GM12873 (cell line): ENCODE measurements at regions not wholly inside any gene's neighbourhood (a gene's known extent, or its start where the extent isn't known, plus 50 kb on each side); places are given as distances from the start of the nearest gene placed in this dataset.

ENCODE experiments used
- CTCF ChIP-seq: IDR thresholded peaks from 2 replicates; pipeline ENCODE4 v1.5.1; 2012; ENCODE audit warnings: low read depth, mild to moderate bottlenecking, moderate library complexity, low read length, control low read depth; ENCODE audit not compliant: insufficient read depth; ENCODE audit errors: missing control alignments

DNA sequence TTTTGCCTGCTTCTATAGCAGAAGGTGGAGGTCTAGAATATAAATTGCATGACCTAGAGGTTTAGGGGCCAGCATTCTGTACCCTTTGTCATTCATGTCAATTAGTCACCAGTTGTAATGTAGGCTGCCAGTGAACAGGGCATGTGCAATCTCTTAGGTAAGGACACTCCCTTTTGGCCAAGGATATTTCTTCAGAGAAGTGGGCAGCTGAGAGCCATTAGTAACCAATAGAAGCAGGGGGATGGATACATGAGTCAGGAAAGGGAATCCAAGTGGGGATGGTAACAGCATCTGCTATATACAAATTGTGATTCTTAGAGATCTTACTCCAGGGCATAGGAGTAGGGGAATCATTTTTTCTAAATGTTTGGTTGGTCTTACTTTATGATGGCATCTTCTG lies 494.2 kb upstream of the JAG1 start:
- no peak for TF ChIP-seq CTCF

GRCh38 chr20:11170025-11170424 lies 496.2 kb upstream of the JAG1 start:
- TF ChIP-seq CTCF, result no peak

GRCh38 chr20:11170565-11170964 lies 496.8 kb upstream of the JAG1 start:
- TF ChIP-seq CTCF, result no peak

GRCh38 chr20:11172881-11173280 lies 499.1 kb upstream of the JAG1 start:
- TF ChIP-seq CTCF, result no peak

DNA sequence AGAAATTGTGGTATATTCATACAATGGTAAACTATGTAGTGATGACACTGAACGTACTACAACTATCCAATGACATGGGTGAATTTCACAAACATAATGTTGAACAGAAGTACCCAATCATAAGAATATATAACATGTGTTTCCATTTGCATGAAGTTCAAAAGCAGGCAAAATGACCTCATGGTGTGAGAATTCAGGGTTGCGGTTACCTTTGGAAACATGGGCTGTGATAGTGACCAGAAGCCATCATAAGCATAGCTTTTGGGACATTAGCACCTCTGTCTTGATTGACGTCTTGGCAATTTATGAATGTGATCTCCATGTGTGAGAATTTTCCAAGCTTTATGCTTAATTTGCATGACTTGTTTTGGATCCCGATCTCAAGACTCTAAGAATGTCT lies 500.1 kb upstream of the JAG1 start:
- no peak for TF ChIP-seq CTCF

- TF ChIP-seq CTCF, result no peak
Measured at GRCh38 chr20:11174861-11175260, 501.1 kb upstream of the JAG1 start.

DNA sequence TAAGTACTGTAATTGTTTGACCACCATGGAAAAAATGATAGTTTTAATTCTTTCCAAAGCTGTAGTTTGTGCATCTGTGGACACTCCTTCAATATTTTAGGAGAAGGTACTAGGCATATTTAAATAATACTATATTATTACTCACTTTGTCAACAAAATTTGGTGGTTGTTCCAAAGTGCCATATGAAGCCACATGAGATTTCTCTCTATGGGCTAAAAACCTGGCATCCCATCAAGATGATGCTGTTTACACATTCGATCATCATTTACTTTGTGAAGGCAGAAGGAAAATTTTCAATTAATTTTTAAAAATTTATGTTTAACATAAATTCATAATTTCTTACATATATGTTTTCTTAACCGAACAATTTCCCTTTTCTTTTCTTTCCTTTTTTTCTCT lies 502.6 kb upstream of the JAG1 start:
- no peak for TF ChIP-seq CTCF
